SU-DHL-6 (cell line): ENCODE measurements at regions not wholly inside any gene's neighbourhood (a gene's known extent, or its start where the extent isn't known, plus 50 kb on each side); places are given as distances from the start of the nearest gene placed in this dataset.

Experiments used
- H2AFZ ChIP-seq: fragments of 200-600 bp; sonication (generic); 2 replicates; pipeline ENCODE4 v1.6.1; 2014; ENCODE audit warnings: low read depth, mild to moderate bottlenecking, moderate library complexity, mixed read lengths, antibody characterized with exemption, low read length; ENCODE audit not compliant: severe bottlenecking
- H3F3A ChIP-seq: fragments of 200-600 bp; shearing (Covaris generic); 2 replicates; pipeline ENCODE4 v1.6.0; 2016; ENCODE audit warnings: antibody characterized with exemption, mild to moderate bottlenecking; ENCODE audit not compliant: insufficient read depth
- H3K27ac ChIP-seq: fragments of 200-600 bp; sonication (generic); 2 replicates; pipeline ENCODE4 v1.5.1; 2016; ENCODE audit warnings: low read depth, mild to moderate bottlenecking, low read length, moderate library complexity, mixed read lengths
- H3K27me3 ChIP-seq: fragments of 200-600 bp; sonication (generic), shearing (Covaris generic); 2 replicates; pipeline ENCODE4 v1.6.0; 2014; ENCODE audit warnings: mild to moderate bottlenecking, low read length
- H3K36me3 ChIP-seq: fragments of 200-600 bp; sonication (generic); 2 replicates; pipeline ENCODE4 v1.6.1; 2014; ENCODE audit warnings: mild to moderate bottlenecking, low read length, mixed read lengths
- H3K4me2 ChIP-seq: fragments of 300-600, 200-600 bp; shearing (Covaris generic), sonication (generic); 2 replicates; pipeline ENCODE4 v1.6.0; 2014; ENCODE audit warnings: low read length, low read depth, mild to moderate bottlenecking; ENCODE audit not compliant: poor library complexity, severe bottlenecking
- H3K4me3 ChIP-seq: fragments of 200-600 bp; sonication (generic); 2 replicates; pipeline ENCODE4 v1.5.1; 2014; ENCODE audit warnings: antibody characterized with exemption, low read length, mild to moderate bottlenecking, mixed read lengths; ENCODE audit not compliant: insufficient read depth, poor library complexity, severe bottlenecking
- H3K79me2 ChIP-seq: fragments of 200-600 bp; sonication (generic); 2 replicates; pipeline ENCODE4 v1.6.1; 2014; ENCODE audit warnings: mild to moderate bottlenecking, low read length, moderate library complexity; ENCODE audit not compliant: insufficient read depth
- H3K9ac ChIP-seq: fragments of 200-600 bp; sonication (generic); 2 replicates; pipeline ENCODE4 v1.7.0; 2014; ENCODE audit warnings: mild to moderate bottlenecking, low read length
- H3K9me2 ChIP-seq: fragments of 200-600 bp; sonication (generic); replicated peaks from 2 replicates; pipeline ENCODE4 v1.6.1; 2014; ENCODE audit warnings: low read length; ENCODE audit not compliant: insufficient read depth
- H3K9me3 ChIP-seq: fragments of 200-600 bp; sonication (generic); 2 replicates; pipeline ENCODE4 v1.6.1; 2014; ENCODE audit warnings: low read length, mixed read lengths; ENCODE audit not compliant: insufficient read depth
- H4K20me1 ChIP-seq: fragments of 200-600 bp; sonication (generic); 2 replicates; pipeline ENCODE4 v1.6.1; 2014; ENCODE audit warnings: low read depth, mild to moderate bottlenecking, antibody characterized with exemption, low read length, moderate library complexity, mixed read lengths
- CTCF ChIP-seq: fragments of 200-600 bp; sonication (generic); IDR thresholded peaks from one replicate; pipeline ENCODE4 v1.5.1; 2017; ENCODE audit warnings: antibody characterized with exemption, mild to moderate bottlenecking, low read length, moderate library complexity; ENCODE audit not compliant: insufficient read depth, poor library complexity, severe bottlenecking
- EZH2phosphoT487 ChIP-seq: fragments of 200-600 bp; sonication (generic), shearing (Covaris generic); conservative IDR thresholded peaks from 2 replicates; pipeline ENCODE4 v1.6.1; 2018; ENCODE audit warnings: mild to moderate bottlenecking, antibody characterized with exemption, low read length, moderate library complexity, mixed read lengths

- TF ChIP-seq CTCF (no peak), EZH2phosphoT487 (no peak)
- no peaks in the 10 kb centered on the region for H3K27me3 ChIP-seq
- H3K4me3 ChIP-seq = no peak overlapping the region
- peaks cover under 1% of the 10 kb centered on the region; the same call in 1 of the 2 replicates for H3K9me3 ChIP-seq
- H2AFZ ChIP-seq = no peak overlapping the region
- no peaks in the 10 kb centered on the region for H3K9me2 ChIP-seq
- peak overlapping the region; percentile 53 for H3K9ac ChIP-seq
- peak overlapping the region; percentile 99 for H3K27ac ChIP-seq
- peaks cover 18% of the 10 kb centered on the region; the same call in 1 of the 2 replicates for H3K79me2 ChIP-seq
- peaks cover 2% of the 10 kb centered on the region for H3K36me3 ChIP-seq
- H3F3A ChIP-seq = peaks cover 80% of the 10 kb centered on the region
- H3K4me2 ChIP-seq = peak overlapping the region; percentile 54
- H4K20me1 ChIP-seq = no peaks in the 10 kb centered on the region
These were observed 184.8 kb upstream of the BCL6 start for GRCh38 chr3:187930021-187930420.

GRCh38 chr3:187931101-187931500 lies 185.8 kb upstream of the BCL6 start:
- Histone ChIP-seq H2AFZ (no peak overlapping the region), H3K36me3 (no peaks in the 10 kb centered on the region), H3K27me3 (no peaks in the 10 kb centered on the region), H3K4me2 (peak overlapping the region; percentile 67), H3F3A (peaks cover 78% of the 10 kb centered on the region), H4K20me1 (no peaks in the 10 kb centered on the region), H3K9ac (peak overlapping the region; percentile 65), H3K4me3 (no peak overlapping the region), H3K9me3 (no peaks in the 10 kb centered on the region), H3K9me2 (no peaks in the 10 kb centered on the region), H3K27ac (peak overlapping the region; percentile 99), H3K79me2 (peaks cover 18% of the 10 kb centered on the region; the same call in 1 of the 2 replicates)
- TF ChIP-seq CTCF = no peak
- no peak for TF ChIP-seq EZH2phosphoT487

- Histone ChIP-seq H3K27me3 (no peaks in the 10 kb centered on the region), H3K9me3 (no peaks in the 10 kb centered on the region)
These were observed 186.6 kb upstream of the BCL6 start for GRCh38 chr3:187931770-187932278.

More at GRCh38 chr3:187931770-187932278, 186.6 kb upstream of the BCL6 start:
- H3K9ac ChIP-seq = peak overlapping the region; percentile 65
- no peak overlapping the region for H2AFZ ChIP-seq
- peaks cover 78% of the 10 kb centered on the region for H3F3A ChIP-seq
- H3K79me2 ChIP-seq = peaks cover 18% of the 10 kb centered on the region; the same call in 1 of the 2 replicates
- no peaks in the 10 kb centered on the region for H3K36me3 ChIP-seq
- no peaks in the 10 kb centered on the region for H3K9me2 ChIP-seq
- no peaks in the 10 kb centered on the region for H4K20me1 ChIP-seq
- H3K27ac ChIP-seq = peak overlapping the region; percentile 99
- H3K4me3 ChIP-seq = peak overlapping the region; percentile 11
- TF ChIP-seq EZH2phosphoT487 = no peak
- no peak for TF ChIP-seq CTCF
- peak overlapping the region; percentile 67 for H3K4me2 ChIP-seq
